ENCODE measurements at regions not wholly inside any gene's neighbourhood (a gene's known extent, or its start where the extent isn't known, plus 50 kb on each side); places are given as distances from the start of the nearest gene placed in this dataset.

DNA sequence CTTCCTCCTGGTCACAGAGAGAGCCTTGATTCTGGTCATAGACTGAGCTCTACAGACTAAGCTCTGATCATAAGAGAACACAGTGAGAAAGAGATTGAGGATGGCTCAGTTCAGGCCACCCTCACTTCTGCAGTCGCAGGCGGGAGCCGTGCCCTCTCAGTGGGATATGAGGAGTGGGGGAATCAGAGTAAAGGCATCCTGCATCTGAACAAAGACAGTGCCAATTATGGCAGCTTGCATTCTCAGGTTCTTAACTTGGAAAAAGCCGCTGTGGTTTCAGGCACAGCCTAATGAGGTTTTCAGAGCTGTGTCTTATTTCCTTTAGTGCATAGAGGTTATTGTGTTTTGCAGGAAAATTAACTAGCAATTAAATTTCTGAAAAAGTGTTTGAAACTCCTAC, 134.4 kb upstream of the NLRP1 start:
- TF ChIP-seq, protein P1, sequence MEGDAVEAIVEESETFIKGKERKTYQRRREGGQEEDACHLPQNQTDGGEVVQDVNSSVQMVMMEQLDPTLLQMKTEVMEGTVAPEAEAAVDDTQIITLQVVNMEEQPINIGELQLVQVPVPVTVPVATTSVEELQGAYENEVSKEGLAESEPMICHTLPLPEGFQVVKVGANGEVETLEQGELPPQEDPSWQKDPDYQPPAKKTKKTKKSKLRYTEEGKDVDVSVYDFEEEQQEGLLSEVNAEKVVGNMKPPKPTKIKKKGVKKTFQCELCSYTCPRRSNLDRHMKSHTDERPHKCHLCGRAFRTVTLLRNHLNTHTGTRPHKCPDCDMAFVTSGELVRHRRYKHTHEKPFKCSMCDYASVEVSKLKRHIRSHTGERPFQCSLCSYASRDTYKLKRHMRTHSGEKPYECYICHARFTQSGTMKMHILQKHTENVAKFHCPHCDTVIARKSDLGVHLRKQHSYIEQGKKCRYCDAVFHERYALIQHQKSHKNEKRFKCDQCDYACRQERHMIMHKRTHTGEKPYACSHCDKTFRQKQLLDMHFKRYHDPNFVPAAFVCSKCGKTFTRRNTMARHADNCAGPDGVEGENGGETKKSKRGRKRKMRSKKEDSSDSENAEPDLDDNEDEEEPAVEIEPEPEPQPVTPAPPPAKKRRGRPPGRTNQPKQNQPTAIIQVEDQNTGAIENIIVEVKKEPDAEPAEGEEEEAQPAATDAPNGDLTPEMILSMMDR (conservative IDR thresholded peaks at IDR 0.05) = no peak
- no peak for TF ChIP-seq EZH2 (IDR thresholded peaks at IDR 0.05; ENCODE audit: low read depth)
